ENCODE measurements at regions not wholly inside any gene's neighbourhood (a gene's known extent, or its start where the extent isn't known, plus 50 kb on each side); places are given as distances from the start of the nearest gene placed in this dataset.

GRCh38 chr13:40458720-40458990 is 207.8 kb downstream of the FOXO1 start:
- Histone ChIP-seq H3K4me1 (ENCODE audit: control insufficient read depth in 1 of 2, insufficient read depth in 1 of 2, low read depth in 1 of 2, low read length in 1 of 2) (no peaks in the 10 kb centered on the region), H3K27me3 (no peaks in the 10 kb centered on the region), H3K27ac (no peak overlapping the region), H3K9me3 (no peaks in the 10 kb centered on the region), H3K36me3 (no peaks in the 10 kb centered on the region), H3K4me3 (ENCODE audit: low read depth in 1 of 2, low read length in 1 of 2) (no peak overlapping the region)
- TF ChIP-seq CTCF (IDR thresholded peaks at IDR 0.05) = no peak

GRCh38 chr13:40460116-40460515 is 206.3 kb downstream of the FOXO1 start:
- TF ChIP-seq CTCF (IDR thresholded peaks at IDR 0.05) = no peak
- Histone ChIP-seq H3K4me3 (ENCODE audit: low read depth in 1 of 2, low read length in 1 of 2) (no peak overlapping the region), H3K36me3 (no peaks in the 10 kb centered on the region), H3K9me3 (no peaks in the 10 kb centered on the region), H3K27me3 (no peaks in the 10 kb centered on the region), H3K27ac (no peak overlapping the region), H3K4me1 (ENCODE audit: control insufficient read depth in 1 of 2, insufficient read depth in 1 of 2, low read depth in 1 of 2, low read length in 1 of 2) (no peaks in the 10 kb centered on the region)

GRCh38 chr13:40464337-40465014 is 202.0 kb downstream of the FOXO1 start:
- H3K27ac ChIP-seq = no peak overlapping the region
- H3K4me1 ChIP-seq (ENCODE audit: control insufficient read depth in 1 of 2, insufficient read depth in 1 of 2, low read depth in 1 of 2, low read length in 1 of 2) = no peaks in the 10 kb centered on the region
- no peak overlapping the region for H3K4me3 ChIP-seq (ENCODE audit: low read depth in 1 of 2, low read length in 1 of 2)
- TF ChIP-seq CTCF (IDR thresholded peaks at IDR 0.05) = no peak
- H3K36me3 ChIP-seq = no peaks in the 10 kb centered on the region
- no peaks in the 10 kb centered on the region for H3K27me3 ChIP-seq
- no peaks in the 10 kb centered on the region for H3K9me3 ChIP-seq

DNA sequence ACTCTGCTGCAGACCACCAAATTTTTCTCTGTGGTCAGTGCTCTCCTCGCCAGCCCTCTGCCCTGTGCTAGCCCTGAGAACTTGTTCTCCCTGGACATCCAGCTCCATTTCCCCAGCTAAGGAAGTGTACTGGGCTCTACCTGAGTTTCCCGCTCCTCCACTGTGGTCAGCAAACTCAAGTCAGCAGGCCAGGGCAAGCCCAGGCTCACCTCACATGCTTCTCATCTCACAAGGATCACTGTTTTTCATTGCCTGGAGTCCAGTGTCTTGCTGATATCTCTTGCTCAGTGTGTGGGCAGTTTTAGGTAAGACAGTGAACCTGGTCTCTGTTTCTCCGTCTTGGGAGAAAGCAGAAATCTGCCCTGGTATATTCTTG is 201.4 kb downstream of the FOXO1 start:
- Histone ChIP-seq H3K9me3 (no peaks in the 10 kb centered on the region), H3K4me1 (ENCODE audit: control insufficient read depth in 1 of 2, insufficient read depth in 1 of 2, low read depth in 1 of 2, low read length in 1 of 2) (no peaks in the 10 kb centered on the region), H3K27me3 (no peaks in the 10 kb centered on the region), H3K27ac (no peak overlapping the region), H3K36me3 (no peaks in the 10 kb centered on the region), H3K4me3 (ENCODE audit: low read depth in 1 of 2, low read length in 1 of 2) (no peak overlapping the region)
- TF ChIP-seq CTCF (IDR thresholded peaks at IDR 0.05) = no peak

DNA sequence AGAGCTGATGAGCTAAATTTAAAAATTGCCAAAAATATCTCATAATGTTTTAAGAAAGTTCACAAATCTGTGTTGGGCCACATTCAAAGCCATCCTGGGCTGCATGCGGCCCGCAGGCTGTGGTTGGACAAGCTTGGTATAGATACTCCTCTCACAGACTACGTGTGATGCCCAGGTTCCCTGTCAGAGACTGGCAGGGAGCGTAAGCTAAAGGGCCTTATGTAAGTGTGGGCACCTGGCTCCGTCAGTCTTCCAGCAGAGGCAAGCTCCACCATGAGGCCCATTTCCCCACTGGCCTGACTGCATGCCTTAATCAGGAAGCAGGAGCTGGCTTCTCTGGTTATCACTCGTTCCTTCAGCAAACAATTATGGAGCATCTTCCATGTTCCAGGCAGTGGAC is 200.2 kb downstream of the FOXO1 start:
- Histone ChIP-seq H3K27me3 (no peaks in the 10 kb centered on the region), H3K36me3 (no peaks in the 10 kb centered on the region), H3K9me3 (no peaks in the 10 kb centered on the region), H3K27ac (no peak overlapping the region), H3K4me3 (ENCODE audit: low read depth in 1 of 2, low read length in 1 of 2) (no peak overlapping the region), H3K4me1 (ENCODE audit: control insufficient read depth in 1 of 2, insufficient read depth in 1 of 2, low read depth in 1 of 2, low read length in 1 of 2) (no peaks in the 10 kb centered on the region)
- no peak for TF ChIP-seq CTCF (IDR thresholded peaks at IDR 0.05)
